GM12878 (cell line): ENCODE measurements at regions not wholly inside any gene's neighbourhood (a gene's known extent, or its start where the extent isn't known, plus 50 kb on each side); places are given as distances from the start of the nearest gene placed in this dataset.

Experiments used
- ATAC-seq: fragments of 200-7000 bp; cut with Tn5 transposase; 3 replicates; pipeline ENCODE4 v1.9.1; 2020; ENCODE audit warnings: mild to moderate bottlenecking, moderate library complexity
- BruUV-seq: library from RNA; stranded (reverse); fragments of 400-500 nt; replicated peaks from 2 replicates; lab custom pipeline; 2021; lab: Mats Ljungman, UMichigan
- CTCF ChIA-PET: fragments of 300-600 bp; sonication (Branson Sonifier 250); formaldehyde crosslinking; extraction: SDS; loops from one replicate; lab custom pipeline; 2021; ENCODE audit warnings: inconsistent platforms; lab: Yijun Ruan, JAX
- POLR2A ChIA-PET: fragments of 350-600 bp; formaldehyde crosslinking; extraction: SDS; loops from one replicate; lab custom pipeline; 2021; ENCODE audit warnings: inconsistent platforms; lab: Charles Lee
- RAD21 ChIA-PET: fragments of 300-600 bp; sonication (Branson Sonifier 250); formaldehyde crosslinking; loops from one replicate; lab custom pipeline; 2023; ENCODE audit warnings: antibody characterized with exemption; ENCODE audit not compliant: unreplicated experiment; lab: Charles Lee
- SMC1A ChIA-PET: fragments of 300-600 bp; sonication (Branson Sonifier 250); formaldehyde crosslinking; loops from one replicate; lab custom pipeline; 2023; ENCODE audit not compliant: unreplicated experiment, uncharacterized antibody; lab: Charles Lee
- DNase-seq: peaks from one replicate; pipeline ENCODE4 v3.0.0-alpha.2; 2011; ENCODE audit warnings: low read depth, low spot score
- FAIRE-seq: peaks from 3 replicates; lab custom pipeline; 2011; peaks lifted over from hg19 to GRCh38; lab: Jason Lieb, UNC
- H2AFZ ChIP-seq: 2 replicates; pipeline ENCODE4 v1.6.0; 2011; ENCODE audit warnings: low read depth, low read length, control low read depth; ENCODE audit not compliant: control insufficient read depth
- H3K27ac ChIP-seq: 2 replicates; pipeline ENCODE4 v1.5.1; 2011; ENCODE audit warnings: control low read depth; ENCODE audit not compliant: control insufficient read depth, insufficient read depth
- H3K27me3 ChIP-seq, 2 experiments: replicated peaks in 1 of 2; 2 replicates each; pipeline versions ENCODE4 v1.6.0 to v1.6.1; 2011; ENCODE audit warnings: low read length in 1 of 2; ENCODE audit not compliant: control insufficient read depth in 2 of 2, insufficient read depth in 2 of 2
- H3K36me3 ChIP-seq, 2 experiments: 2 replicates each; pipeline ENCODE4 v1.5.1; 2011; ENCODE audit warnings: low read length in 1 of 2; ENCODE audit not compliant: control insufficient read depth in 2 of 2, insufficient read depth in 2 of 2
- H3K4me1 ChIP-seq: 2 replicates; pipeline ENCODE4 v1.6.1; 2011; ENCODE audit warnings: mild to moderate bottlenecking, low read length, moderate library complexity, mixed read lengths; ENCODE audit not compliant: control insufficient read depth, insufficient read depth
- H3K4me2 ChIP-seq: 2 replicates; pipeline ENCODE4 v1.6.0; 2011; ENCODE audit warnings: control low read depth; ENCODE audit not compliant: control insufficient read depth, insufficient read depth
- H3K4me3 ChIP-seq: fragments of 200-600 bp; sonication (generic); 2 replicates; pipeline ENCODE4 v1.5.1; 2016
- H3K79me2 ChIP-seq: 2 replicates; pipeline ENCODE4 v1.6.0; 2011; ENCODE audit warnings: low read length; ENCODE audit not compliant: control insufficient read depth, insufficient read depth
- H3K9ac ChIP-seq: 2 replicates; pipeline ENCODE4 v1.8.0; 2011; ENCODE audit warnings: low read length, control low read depth, mixed read lengths; ENCODE audit not compliant: control insufficient read depth, insufficient read depth
- H3K9me3 ChIP-seq: replicated peaks from 3 replicates; pipeline ENCODE4 v1.5.1; 2011; ENCODE audit warnings: mild to moderate bottlenecking, low read length; ENCODE audit not compliant: control insufficient read depth, insufficient read depth
- H4K20me1 ChIP-seq: 2 replicates; pipeline ENCODE4 v1.6.0; 2011; ENCODE audit not compliant: control insufficient read depth, insufficient read depth
- BCL3 ChIP-seq: IDR thresholded peaks from 2 replicates; pipeline ENCODE4 v1.6.1; 2011; ENCODE audit warnings: borderline replicate concordance, low read depth, mild to moderate bottlenecking, moderate library complexity, low read length; ENCODE audit not compliant: insufficient read depth, poor library complexity, severe bottlenecking
- BMI1 ChIP-seq: fragments of 450-650 bp; IDR thresholded peaks from 2 replicates; pipeline ENCODE4 v1.6.1; 2016; ENCODE audit warnings: mild to moderate bottlenecking, moderate library complexity, borderline replicate concordance
- EGR1 ChIP-seq, 2 experiments: IDR thresholded peaks; 1 replicate in 1 of 2; 2 replicates in 1 of 2; pipeline ENCODE4 v1.6.1; 2011 to 2012; ENCODE audit warnings: low read depth in 2 of 2, low read length in 2 of 2, borderline replicate concordance in 1 of 2, mild to moderate bottlenecking in 1 of 2, moderate library complexity in 1 of 2
- HDAC6 ChIP-seq: fragments of 200-600 bp; sonication (generic); IDR thresholded peaks from one replicate; pipeline ENCODE4 v1.8.0; 2017; ENCODE audit warnings: antibody characterized with exemption; ENCODE audit not compliant: unreplicated experiment
- JUND ChIP-seq: IDR thresholded peaks from 2 replicates; pipeline ENCODE4 v1.6.1; 2012; ENCODE audit warnings: low read depth, mild to moderate bottlenecking, low read length, improper control_type of control experiment, moderate library complexity
- LARP7 ChIP-seq: fragments of 450-650 bp; IDR thresholded peaks from 2 replicates; pipeline ENCODE4 v1.6.1; 2017; ENCODE audit warnings: mild to moderate bottlenecking
- MAX ChIP-seq: IDR thresholded peaks from 2 replicates; pipeline ENCODE4 v1.6.1; 2012; ENCODE audit warnings: low read depth, low read length, improper control_type of control experiment
- MEF2B ChIP-seq: fragments of 450-650 bp; IDR thresholded peaks from 2 replicates; pipeline ENCODE4 v1.6.1; 2018; ENCODE audit warnings: mild to moderate bottlenecking, moderate library complexity; ENCODE audit not compliant: partially characterized antibody, poor library complexity, severe bottlenecking
- MTA3 ChIP-seq: IDR thresholded peaks from 2 replicates; pipeline ENCODE4 v1.6.1; 2012; ENCODE audit warnings: low read length, inconsistent platforms, borderline replicate concordance
- MYC ChIP-seq: IDR thresholded peaks from 2 replicates; pipeline ENCODE4 v1.6.1; 2011; ENCODE audit warnings: mild to moderate bottlenecking, low read length, moderate library complexity, inconsistent platforms; ENCODE audit not compliant: insufficient read depth, insufficient replicate concordance, insufficient read length, severe bottlenecking
- NFIC ChIP-seq: IDR thresholded peaks from 2 replicates; pipeline ENCODE4 v1.6.1; 2012; ENCODE audit warnings: low read depth, mild to moderate bottlenecking, inconsistent platforms, low read length, moderate library complexity
- POLR2AphosphoS5 ChIP-seq: IDR thresholded peaks from 2 replicates; pipeline ENCODE4 v1.6.1; 2011; ENCODE audit warnings: mild to moderate bottlenecking, low read length, inconsistent platforms
- POU2F2 ChIP-seq: IDR thresholded peaks from 3 replicates; pipeline ENCODE4 v1.6.1; 2011; ENCODE audit warnings: low read depth, mild to moderate bottlenecking, low read length, borderline replicate concordance
- SUZ12 ChIP-seq: fragments of 200-600 bp; sonication (generic); IDR thresholded peaks from one replicate; pipeline ENCODE4 v1.6.1; 2018; ENCODE audit warnings: antibody characterized with exemption, mild to moderate bottlenecking; ENCODE audit not compliant: unreplicated experiment
- ZBED1 ChIP-seq: IDR thresholded peaks from 2 replicates; pipeline ENCODE4 v1.6.1; 2016; ENCODE audit warnings: borderline replicate concordance
- ZNF24 ChIP-seq: fragments of 450-650 bp; IDR thresholded peaks from 2 replicates; pipeline ENCODE4 v1.6.1; 2017; ENCODE audit warnings: antibody characterized with exemption, mild to moderate bottlenecking
- ZNF622 ChIP-seq: fragments of 450-650 bp; IDR thresholded peaks from 2 replicates; pipeline ENCODE4 v1.6.1; 2017; ENCODE audit warnings: mild to moderate bottlenecking, inconsistent platforms
- WGBS: methylation state at CpG from one replicate; pipeline ENCODE4 v1.1.6; 2016; ENCODE audit warnings: low lambda C conversion rate; ENCODE audit not compliant: insufficient replicate concordance, insufficient coverage; ENCODE audit errors: missing lambda C conversion rate; 5-methylcytosine and 5-hydroxymethylcytosine counted together
- in situ Hi-C: fragments of 300-500 bp; cut with MboI; formaldehyde crosslinking; loops from 9 replicates; pipeline ENCODE4 v1.14.3; 2018; ENCODE audit warnings: mixed read lengths
- intact Hi-C: fragments of 100-400 bp; cut with micrococcal nuclease; formaldehyde crosslinking; loops from one replicate; pipeline ENCODE4 v1.14.2; 2022; ENCODE audit not compliant: unreplicated experiment

GRCh38 chr2:111715987-111716904 is 167.7 kb downstream of the ANAPC1 start:
- FAIRE-seq: no peak
- H3K4me3 ChIP-seq: no peak overlapping the region
- no peak overlapping the region for H3K27ac ChIP-seq
- no peak overlapping the region for H3K4me2 ChIP-seq
- no peaks in the 10 kb centered on the region for H3K36me3 ChIP-seq
- ChIA-PET SMC1A (no interaction called here), CTCF (no interaction called here), RAD21 (no interaction called here), POLR2A (no interaction called here)
- H3K9ac ChIP-seq: no peak overlapping the region
- H3K9me3 ChIP-seq: no peaks in the 10 kb centered on the region; the same call in 2 of the 3 replicates
- DNase-seq: no peak
- H4K20me1 ChIP-seq: no peaks in the 10 kb centered on the region
- no peak for TF ChIP-seq ZBED1
- TF ChIP-seq MEF2B: no peak
- no peak for TF ChIP-seq EGR1 (IDR thresholded peaks at IDR 0.05; ENCODE audit: borderline replicate concordance in 1 of 2, low read depth in 2 of 2, low read length in 2 of 2)
- no peak for TF ChIP-seq SUZ12
- no peak for TF ChIP-seq MAX
- no peak for TF ChIP-seq MYC
- TF ChIP-seq HDAC6: no peak
- TF ChIP-seq POU2F2: no peak
- TF ChIP-seq MTA3: no peak
- TF ChIP-seq BCL3: no peak
- TF ChIP-seq ZNF622: no peak
- no peak for TF ChIP-seq JUND
- no peak for TF ChIP-seq POLR2AphosphoS5
- no peak for TF ChIP-seq BMI1
- TF ChIP-seq ZNF24: no peak
- no peak for TF ChIP-seq NFIC
- no peak for TF ChIP-seq LARP7
- no peaks in the 10 kb centered on the region; a peak in 1 of 4 replicates for H3K27me3 ChIP-seq
- intact Hi-C loops (no loop called here), in situ Hi-C loops (loop anchor here (25.0 kb wide), 2 partner anchors 229 to 904 kb away; no protein-coding TSS in a partner anchor)
- no TSS peak for BruUV-seq
- H2AFZ ChIP-seq: no peak overlapping the region
- no peaks in the 10 kb centered on the region for H3K79me2 ChIP-seq
- no peaks in the 10 kb centered on the region for H3K4me1 ChIP-seq
- ATAC-seq: no peak
- 60% methylated on average over 13 of the region's 13 CpGs for WGBS
